ENCODE measurements at regions not wholly inside any gene's neighbourhood (a gene's known extent, or its start where the extent isn't known, plus 50 kb on each side); places are given as distances from the start of the nearest gene placed in this dataset.

DNA sequence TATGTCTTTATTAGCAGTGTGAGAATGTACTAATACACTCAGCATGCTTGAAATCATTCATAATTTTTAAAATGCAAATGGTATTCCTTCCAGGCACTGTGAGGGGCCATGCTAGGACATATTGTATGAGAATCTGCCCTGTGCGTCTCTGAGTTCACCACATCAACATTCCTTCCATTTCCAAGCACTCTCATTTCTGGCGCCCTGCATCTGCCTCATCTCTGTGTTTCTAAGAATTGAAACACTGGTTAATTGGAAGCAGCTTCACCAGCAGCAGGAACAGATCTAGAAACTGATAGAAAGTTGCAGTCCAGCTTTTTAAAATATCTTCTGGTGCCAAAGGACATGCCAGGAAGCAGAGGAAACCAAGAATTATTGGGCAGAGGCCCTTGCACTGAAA is 555.9 kb upstream of the DPP6 start:
- H3K4me3 ChIP-seq (ENCODE audit: low read depth, low read length) = no peak overlapping the region
- TF ChIP-seq, protein P1, sequence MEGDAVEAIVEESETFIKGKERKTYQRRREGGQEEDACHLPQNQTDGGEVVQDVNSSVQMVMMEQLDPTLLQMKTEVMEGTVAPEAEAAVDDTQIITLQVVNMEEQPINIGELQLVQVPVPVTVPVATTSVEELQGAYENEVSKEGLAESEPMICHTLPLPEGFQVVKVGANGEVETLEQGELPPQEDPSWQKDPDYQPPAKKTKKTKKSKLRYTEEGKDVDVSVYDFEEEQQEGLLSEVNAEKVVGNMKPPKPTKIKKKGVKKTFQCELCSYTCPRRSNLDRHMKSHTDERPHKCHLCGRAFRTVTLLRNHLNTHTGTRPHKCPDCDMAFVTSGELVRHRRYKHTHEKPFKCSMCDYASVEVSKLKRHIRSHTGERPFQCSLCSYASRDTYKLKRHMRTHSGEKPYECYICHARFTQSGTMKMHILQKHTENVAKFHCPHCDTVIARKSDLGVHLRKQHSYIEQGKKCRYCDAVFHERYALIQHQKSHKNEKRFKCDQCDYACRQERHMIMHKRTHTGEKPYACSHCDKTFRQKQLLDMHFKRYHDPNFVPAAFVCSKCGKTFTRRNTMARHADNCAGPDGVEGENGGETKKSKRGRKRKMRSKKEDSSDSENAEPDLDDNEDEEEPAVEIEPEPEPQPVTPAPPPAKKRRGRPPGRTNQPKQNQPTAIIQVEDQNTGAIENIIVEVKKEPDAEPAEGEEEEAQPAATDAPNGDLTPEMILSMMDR (IDR thresholded peaks at IDR 0.05; ENCODE audit: insufficient read depth, low read depth, low read length, missing control alignments) = no peak
- DNase-seq (ENCODE audit: low read depth) = no peak

DNA sequence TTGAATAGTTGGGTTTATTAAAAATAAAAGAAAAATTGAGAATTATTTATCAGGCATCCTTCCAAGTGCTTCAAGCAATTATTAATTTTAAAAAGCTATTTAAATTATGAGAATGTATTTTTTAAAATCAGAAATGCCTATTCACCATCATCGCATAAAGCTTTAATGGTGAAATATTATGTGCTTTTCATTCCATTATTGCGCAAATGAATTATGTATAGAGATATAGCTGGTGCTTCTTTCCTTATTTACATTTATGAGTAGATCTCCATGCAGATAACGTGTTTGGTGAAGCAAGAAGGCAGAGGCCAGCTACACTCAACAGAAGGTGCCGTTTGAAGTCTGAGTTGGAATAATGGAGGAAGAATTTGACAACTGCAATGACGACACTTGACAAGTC is 549.1 kb upstream of the DPP6 start:
- TF ChIP-seq, protein P1 (IDR thresholded peaks at IDR 0.05; ENCODE audit: insufficient read depth, low read depth, low read length, missing control alignments) = no peak
- H3K4me3 ChIP-seq (ENCODE audit: low read depth, low read length) = no peak overlapping the region
- DNase-seq (ENCODE audit: low read depth) = no peak

DNA sequence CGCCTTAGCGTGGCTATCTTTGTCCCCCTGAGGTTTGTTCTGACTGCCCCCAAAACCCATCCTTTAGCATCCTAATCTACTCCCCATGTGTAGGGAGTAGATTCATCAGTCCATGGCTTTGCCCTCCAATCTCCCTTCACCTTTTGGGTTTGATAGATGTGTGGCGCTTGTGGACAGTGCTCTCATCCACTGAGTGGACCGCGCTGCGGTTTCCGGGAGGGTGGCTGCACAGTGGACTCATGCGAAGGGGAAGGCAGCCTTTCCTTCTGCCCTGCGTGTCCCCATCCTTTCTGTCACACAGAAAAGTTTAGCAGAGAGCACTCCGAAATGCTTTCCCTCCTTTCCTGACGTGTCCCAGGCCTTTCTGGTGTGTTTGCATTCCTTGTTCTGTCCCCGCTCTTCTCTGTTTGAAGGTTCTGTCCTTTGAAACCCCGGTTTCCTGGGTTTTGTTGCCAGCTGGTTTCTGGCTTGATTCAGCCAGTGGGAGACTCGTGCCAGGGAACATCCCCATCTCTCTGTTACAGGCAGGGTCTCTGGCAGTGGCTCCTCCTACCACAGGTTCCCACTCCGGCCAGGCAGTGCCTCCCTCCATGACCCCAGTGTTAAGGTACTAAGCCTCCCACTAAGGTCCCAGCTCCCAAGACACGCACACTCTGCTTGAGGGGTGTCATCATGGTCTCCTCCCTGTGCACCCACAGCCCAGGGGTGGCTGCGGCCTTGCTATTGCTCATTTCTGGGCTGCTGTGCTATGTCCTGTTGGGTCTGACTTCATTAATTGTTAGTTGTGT is 547.7 kb upstream of the DPP6 start:
- TF ChIP-seq, protein P1 (IDR thresholded peaks at IDR 0.05; ENCODE audit: insufficient read depth, low read depth, low read length, missing control alignments) = no peak
- H3K4me3 ChIP-seq (ENCODE audit: low read depth, low read length) = no peak overlapping the region
- DNase-seq (ENCODE audit: low read depth) = no peak

DNA sequence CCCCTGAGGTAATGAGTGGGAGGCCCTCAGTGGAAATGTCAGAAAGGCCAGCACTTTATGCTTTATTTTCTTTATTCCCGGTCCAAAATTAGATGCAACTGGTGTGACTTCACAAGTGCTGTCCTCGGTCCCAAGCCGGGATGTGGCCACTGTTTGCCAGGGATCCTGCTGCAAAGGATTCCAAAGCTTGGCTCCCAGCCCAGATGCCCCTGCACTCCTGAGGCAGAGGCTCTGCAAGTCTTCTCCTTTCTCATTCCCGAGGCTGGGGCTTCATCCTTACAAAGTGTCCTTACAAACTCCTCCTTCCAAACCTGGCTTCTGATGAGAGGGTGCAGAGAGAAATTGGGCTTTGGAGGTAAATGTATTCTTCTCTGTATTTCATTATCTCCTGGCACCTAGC is 544.3 kb upstream of the DPP6 start:
- DNase-seq (ENCODE audit: low read depth) = no peak
- no peak overlapping the region for H3K4me3 ChIP-seq (ENCODE audit: low read depth, low read length)
- TF ChIP-seq, protein P1 (IDR thresholded peaks at IDR 0.05; ENCODE audit: insufficient read depth, low read depth, low read length, missing control alignments) = no peak

DNA sequence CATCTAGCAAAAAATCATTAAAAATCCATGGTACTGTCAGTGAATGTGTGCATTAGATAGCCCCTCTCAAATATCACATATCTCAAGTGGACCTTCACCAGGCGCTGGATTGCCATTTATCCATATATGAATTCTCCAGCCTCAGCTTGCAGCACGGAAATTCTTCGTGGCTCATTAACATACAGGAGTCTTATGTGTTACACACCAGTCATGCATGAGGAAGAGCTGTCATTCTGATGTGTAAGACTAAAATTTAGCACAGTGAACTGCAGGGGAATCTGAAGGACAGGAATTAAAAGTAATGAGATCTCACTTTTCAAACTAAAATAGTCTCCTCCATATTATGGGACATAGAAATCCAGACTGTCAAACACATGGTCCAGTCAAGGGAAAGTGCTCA is 542.4 kb upstream of the DPP6 start:
- no peak overlapping the region for H3K4me3 ChIP-seq (ENCODE audit: low read depth, low read length)
- TF ChIP-seq, protein P1 (IDR thresholded peaks at IDR 0.05; ENCODE audit: insufficient read depth, low read depth, low read length, missing control alignments) = no peak

DNA sequence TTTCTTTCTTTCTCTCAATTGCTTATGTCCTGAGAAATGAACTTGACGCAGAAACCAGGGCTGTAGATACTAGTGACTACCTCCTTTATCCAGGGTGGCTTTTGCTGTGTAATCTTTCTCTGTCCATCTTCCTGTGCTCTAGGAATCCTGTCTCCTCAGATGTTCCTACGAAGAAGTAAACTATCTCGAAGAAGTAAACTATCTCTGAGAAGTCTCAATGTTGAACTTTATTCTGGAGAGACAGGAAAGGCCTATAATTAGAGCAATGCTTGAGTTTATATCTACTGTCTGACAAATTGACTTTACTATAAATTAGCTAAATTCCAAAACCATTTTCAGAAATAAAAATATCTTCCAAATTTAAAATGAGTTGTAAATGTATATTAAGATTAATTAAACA is 541.5 kb upstream of the DPP6 start:
- TF ChIP-seq, protein P1 (IDR thresholded peaks at IDR 0.05; ENCODE audit: insufficient read depth, low read depth, low read length, missing control alignments) = no peak
- H3K4me3 ChIP-seq (ENCODE audit: low read depth, low read length) = no peak overlapping the region
- DNase-seq (ENCODE audit: low read depth) = no peak

More for the DNA sequence above, 542.4 kb upstream of the DPP6 start:
- DNase-seq (ENCODE audit: low read depth) = no peak

DNA sequence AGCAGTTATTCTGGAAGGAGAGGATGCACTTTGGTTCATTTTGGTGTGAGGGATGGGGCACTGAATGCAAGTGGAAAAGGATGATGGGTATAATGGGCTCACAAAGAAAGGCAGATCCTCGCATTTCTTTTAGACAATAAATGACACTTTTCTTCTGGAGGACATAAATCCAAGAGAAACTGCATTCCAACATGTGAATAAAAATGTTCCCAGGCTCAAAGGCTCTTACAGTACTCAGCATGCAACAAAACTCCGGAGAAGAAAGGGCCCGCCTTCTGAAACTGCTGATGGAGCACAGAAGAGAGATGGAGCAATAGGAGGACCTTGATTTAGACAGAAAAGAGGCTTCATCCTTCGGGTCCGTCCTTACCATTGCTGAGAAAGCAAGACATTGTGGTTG is 538.2 kb upstream of the DPP6 start:
- H3K4me3 ChIP-seq (ENCODE audit: low read depth, low read length) = no peak overlapping the region
- TF ChIP-seq, protein P1 (IDR thresholded peaks at IDR 0.05; ENCODE audit: insufficient read depth, low read depth, low read length, missing control alignments) = no peak
- no peak for DNase-seq (ENCODE audit: low read depth)

Measured in GM12865 (cell line).